ENCODE measurements at regions not wholly inside any gene's neighbourhood (a gene's known extent, or its start where the extent isn't known, plus 50 kb on each side); places are given as distances from the start of the nearest gene placed in this dataset.
"Not testable (repeated sequence)": the region's sequence is repeated elsewhere in the genome, so short reads cannot be mapped to it uniquely, and the experiment has no call there.

DNA sequence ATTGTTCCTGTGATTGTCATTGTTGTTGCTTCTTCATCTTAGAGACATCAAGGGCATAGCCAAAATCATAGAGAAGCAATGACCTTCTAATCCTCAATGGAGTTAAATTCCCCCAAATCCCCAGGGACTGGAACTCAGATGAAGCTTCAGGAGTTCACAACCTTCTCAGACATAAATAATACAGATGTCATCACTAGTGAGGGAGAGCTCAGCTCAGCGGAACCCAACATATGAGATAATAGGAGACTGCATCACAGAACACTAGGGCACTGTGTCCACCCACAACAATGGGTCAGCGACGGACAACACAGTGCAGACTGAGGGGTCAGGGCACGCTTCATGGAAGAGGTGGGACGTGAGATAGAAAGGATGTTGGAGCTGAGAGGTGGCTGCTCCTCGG is 1290.4 kb upstream of the TMEM132C start:
- Histone ChIP-seq H3K27me3 (peaks cover 55% of the 10 kb centered on the region), H3K4me1 (ENCODE audit: low read depth) (no peaks in the 10 kb centered on the region), H3K27ac (no peak overlapping the region), H3K9me3 (ENCODE audit: low read depth) (no peaks in the 10 kb centered on the region), H3K4me3 (no peak overlapping the region), H3K36me3 (no peaks in the 10 kb centered on the region)
- TF ChIP-seq CTCF (IDR thresholded peaks at IDR 0.05; ENCODE audit: low read depth, low read length) = no peak
- DNase-seq (ENCODE audit: low read depth in 1 of 2, low spot score in 1 of 2) = no peak

DNA sequence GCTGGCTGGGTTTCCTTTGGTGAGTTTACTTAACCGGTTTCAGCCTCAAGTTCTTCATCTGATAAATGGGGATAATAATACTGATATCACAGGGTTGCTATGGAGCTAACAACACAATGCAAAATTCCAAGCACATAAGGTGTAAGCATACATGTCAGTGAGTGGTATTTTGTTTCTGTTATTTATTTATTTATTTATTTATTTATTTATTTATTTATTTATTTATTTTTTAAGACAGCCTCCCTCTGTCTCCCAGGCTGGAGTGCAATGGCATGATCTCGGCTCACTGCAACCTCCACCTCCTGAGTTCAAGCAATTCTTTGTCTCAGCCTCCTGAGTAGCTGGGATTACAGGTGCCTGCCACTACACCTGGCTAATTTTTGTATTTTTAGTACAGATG is 1287.4 kb upstream of the TMEM132C start:
- not testable (repeated sequence) for DNase-seq (ENCODE audit: low read depth in 1 of 2, low spot score in 1 of 2); H3K9me3 ChIP-seq (ENCODE audit: low read depth); H3K36me3 ChIP-seq; H3K4me3 ChIP-seq; H3K4me1 ChIP-seq (ENCODE audit: low read depth); H3K27ac ChIP-seq
- peaks cover 39% of the 10 kb centered on the region for H3K27me3 ChIP-seq

GRCh38 chr12:126982707-126983106 is 1284.3 kb upstream of the TMEM132C start:
- H3K27ac ChIP-seq = no peak overlapping the region

GRCh38 chr12:126983735-126984134 is 1283.2 kb upstream of the TMEM132C start:
- not testable (repeated sequence) for DNase-seq (ENCODE audit: low read depth in 1 of 2, low spot score in 1 of 2); H3K27ac ChIP-seq; H3K9me3 ChIP-seq (ENCODE audit: low read depth); H3K4me3 ChIP-seq; H3K4me1 ChIP-seq (ENCODE audit: low read depth); H3K36me3 ChIP-seq
- H3K27me3 ChIP-seq = peaks cover 32% of the 10 kb centered on the region

More at GRCh38 chr12:126982707-126983106, 1284.3 kb upstream of the TMEM132C start:
- DNase-seq (ENCODE audit: low read depth in 1 of 2, low spot score in 1 of 2) = no peak
- Histone ChIP-seq H3K9me3 (ENCODE audit: low read depth) (no peaks in the 10 kb centered on the region), H3K4me1 (ENCODE audit: low read depth) (no peaks in the 10 kb centered on the region), H3K4me3 (no peak overlapping the region), H3K27me3 (peaks cover 30% of the 10 kb centered on the region), H3K36me3 (no peaks in the 10 kb centered on the region)
- no peak for TF ChIP-seq CTCF (IDR thresholded peaks at IDR 0.05; ENCODE audit: low read depth, low read length)

GRCh38 chr12:126985663-126986062 is 1281.3 kb upstream of the TMEM132C start:
- H3K36me3 ChIP-seq; DNase-seq (ENCODE audit: low read depth in 1 of 2, low spot score in 1 of 2); H3K27ac ChIP-seq; H3K4me3 ChIP-seq; H3K9me3 ChIP-seq (ENCODE audit: low read depth); H3K4me1 ChIP-seq (ENCODE audit: low read depth): not testable (repeated sequence)
- H3K27me3 ChIP-seq = peaks cover 36% of the 10 kb centered on the region

- Histone ChIP-seq H3K4me3 (no peak overlapping the region), H3K9me3 (ENCODE audit: low read depth) (no peaks in the 10 kb centered on the region), H3K27ac (no peak overlapping the region), H3K27me3 (peaks cover 64% of the 10 kb centered on the region), H3K36me3 (no peaks in the 10 kb centered on the region), H3K4me1 (ENCODE audit: low read depth) (no peaks in the 10 kb centered on the region)
- DNase-seq (ENCODE audit: low read depth in 1 of 2, low spot score in 1 of 2) = no peak
- no peak for TF ChIP-seq CTCF (IDR thresholded peaks at IDR 0.05; ENCODE audit: low read depth, low read length)
Measured at GRCh38 chr12:126989532-126989931, 1277.4 kb upstream of the TMEM132C start.

DNA sequence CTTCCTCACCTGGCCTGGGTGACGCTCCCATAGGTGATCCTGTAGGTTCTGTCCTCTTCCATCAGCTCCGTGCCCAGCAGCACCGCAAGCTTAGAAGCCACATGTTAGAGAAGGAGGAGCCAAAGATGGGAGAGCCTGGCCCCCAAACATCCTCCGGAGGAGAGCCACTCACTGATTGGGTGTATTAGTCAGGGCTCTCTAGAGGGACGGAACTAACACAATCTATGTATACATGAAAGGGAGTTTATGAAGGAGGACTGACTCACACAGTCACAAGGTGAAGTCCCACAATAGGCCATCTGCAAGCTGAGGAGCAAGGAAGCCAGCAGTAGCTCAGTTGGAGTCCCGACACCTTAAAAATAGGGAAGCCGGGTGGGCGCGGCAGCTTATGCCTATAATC is 1273.1 kb upstream of the TMEM132C start:
- Histone ChIP-seq H3K27me3 (peaks cover 74% of the 10 kb centered on the region), H3K4me1 (ENCODE audit: low read depth) (peaks cover under 1% of the 10 kb centered on the region), H3K4me3 (no peak overlapping the region), H3K27ac (no peak overlapping the region), H3K9me3 (ENCODE audit: low read depth) (no peaks in the 10 kb centered on the region), H3K36me3 (no peaks in the 10 kb centered on the region)
- no peak for DNase-seq (ENCODE audit: low read depth in 1 of 2, low spot score in 1 of 2)
- TF ChIP-seq CTCF (IDR thresholded peaks at IDR 0.05; ENCODE audit: low read depth, low read length) = no peak
